A549 (cell line): ENCODE measurements at regions not wholly inside any gene's neighbourhood (a gene's known extent, or its start where the extent isn't known, plus 50 kb on each side); places are given as distances from the start of the nearest gene placed in this dataset.
"Not testable (repeated sequence)": the region's sequence is repeated elsewhere in the genome, so short reads cannot be mapped to it uniquely, and the experiment has no call there.

Experiments
- ATAC-seq, 2 experiments: fragments of 200-7000 bp in 1 of 2; fragments of >200 bp in 1 of 2; cut with Nextera tagmentation in 1 of 2; cut with Tn5 transposase in 1 of 2; 3 replicates each; pipeline versions ENCODE4 v1.8.0 to v1.9.1; 2018 to 2020; ENCODE audit warnings: mild to moderate bottlenecking in 1 of 2, moderate library complexity in 1 of 2
- CTCF ChIA-PET: fragments of 300-600 bp; sonication (Branson Sonifier 250); formaldehyde crosslinking; extraction: SDS; loops from one replicate; lab custom pipeline; 2021; ENCODE audit warnings: antibody characterized with exemption, inconsistent platforms; lab: Yijun Ruan, JAX
- POLR2A ChIA-PET: fragments of 350-600 bp; formaldehyde crosslinking; extraction: SDS; loops from one replicate; lab custom pipeline; 2021; ENCODE audit warnings: antibody characterized with exemption, inconsistent platforms; lab: Yijun Ruan, JAX
- DNase-seq, 2 experiments: peaks; one replicate each; pipeline versions ENCODE4 v3.0.0 to v3.0.0-alpha.2; 2011 to 2016; ENCODE audit warnings: low read depth in 1 of 2, low spot score in 1 of 2
- FAIRE-seq: peaks from 2 replicates; lab custom pipeline; 2011; peaks lifted over from hg19 to GRCh38; lab: Jason Lieb, UNC
- H3K27ac ChIP-seq, 2 experiments: fragments of >200 bp; sonication (Bioruptor Twin); formaldehyde crosslinking; 3 replicates each; pipeline ENCODE4 v1.5.1; 2016 to 2017
- H3K4me1 ChIP-seq: fragments of >200 bp; sonication (Bioruptor Twin); formaldehyde crosslinking; 3 replicates; pipeline ENCODE4 v1.6.1; 2016
- H3K4me2 ChIP-seq: fragments of >200 bp; sonication (Bioruptor Twin); formaldehyde crosslinking; 3 replicates; pipeline ENCODE4 v1.6.1; 2016
- H3K4me3 ChIP-seq: fragments of >200 bp; sonication (Bioruptor Twin); formaldehyde crosslinking; 3 replicates; pipeline ENCODE4 v1.5.1; 2016
- H3K9me3 ChIP-seq: fragments of >200 bp; sonication (Bioruptor Twin); formaldehyde crosslinking; 3 replicates; pipeline ENCODE4 v1.6.1; 2016
- BCL3 ChIP-seq: fragments of >200 bp; sonication (Bioruptor Twin); formaldehyde crosslinking; IDR thresholded peaks from 3 replicates; pipeline ENCODE4 v1.6.1; 2016
- CHD4 ChIP-seq: fragments of 200-600 bp; sonication (generic); IDR thresholded peaks from 2 replicates; pipeline ENCODE4 v1.6.1; 2016; ENCODE audit warnings: antibody characterized with exemption, mild to moderate bottlenecking, borderline replicate concordance
- EHMT2 ChIP-seq: fragments of 200-600 bp; sonication (generic); IDR thresholded peaks from 2 replicates; pipeline ENCODE4 v1.6.1; 2016; ENCODE audit warnings: antibody characterized with exemption, low read depth, mild to moderate bottlenecking, moderate library complexity
- HOXA7 ChIP-seq: fragments of 250-450 bp; sonication (Bioruptor Pico); IDR thresholded peaks from 2 replicates; pipeline ENCODE4 v1.5.0; 2020; ENCODE audit warnings: mild to moderate bottlenecking, moderate library complexity
- NFE2L2 ChIP-seq: fragments of 150-350 bp; conservative IDR thresholded peaks from 2 replicates; pipeline ENCODE4 v1.6.1; 2014; ENCODE audit warnings: low read length
- RCOR1 ChIP-seq: fragments of 150-350 bp; IDR thresholded peaks from 2 replicates; pipeline ENCODE4 v1.6.1; 2014; ENCODE audit warnings: antibody characterized with exemption, low read length, low read depth
- REST ChIP-seq: fragments of 200-600 bp; sonication (generic); IDR thresholded peaks from 2 replicates; pipeline ENCODE4 v1.6.1; 2016; ENCODE audit warnings: antibody characterized with exemption, mild to moderate bottlenecking, moderate library complexity
- SREBF2 ChIP-seq: fragments of 450-650 bp; IDR thresholded peaks from 2 replicates; pipeline ENCODE4 v1.6.1; 2014; ENCODE audit warnings: mild to moderate bottlenecking, moderate library complexity
- TFCP2L1 ChIP-seq: fragments of 250-450 bp; sonication (Bioruptor Pico); IDR thresholded peaks from 2 replicates; pipeline ENCODE4 v1.5.0; 2021; ENCODE audit warnings: mild to moderate bottlenecking
- ZSCAN20 ChIP-seq: fragments of 250-450 bp; sonication (Bioruptor Pico); IDR thresholded peaks from 2 replicates; pipeline ENCODE4 v1.8.0; 2022; ENCODE audit warnings: mild to moderate bottlenecking, moderate library complexity
- WGBS: methylation state at CpG from one replicate; pipeline ENCODE4 v1.1.6; 2017; ENCODE audit errors: missing lambda C conversion rate; 5-methylcytosine and 5-hydroxymethylcytosine counted together
- TF ChIP-seq, protein P1 (sequence below): fragments of 250-450 bp; sonication (Bioruptor Pico); IDR thresholded peaks from 2 replicates; pipeline ENCODE4 v1.5.0; 2021; ENCODE audit warnings: mild to moderate bottlenecking, moderate library complexity, borderline replicate concordance

- ATAC-seq (no peak), FAIRE-seq (no peak), DNase-seq (no peak)
- no peaks in the 10 kb centered on the region for H3K4me1 ChIP-seq
- POLR2A ChIA-PET: no interaction called here
- 72% methylated on average over 13 of the region's 13 CpGs for WGBS
- TF ChIP-seq EHMT2: no peak
- no peak for TF ChIP-seq BCL3
- TF ChIP-seq SREBF2: no peak
- no peak for TF ChIP-seq REST
- TF ChIP-seq, all 56 proteins: peak for 0
- no peaks in the 10 kb centered on the region for H3K9me3 ChIP-seq
- no peak overlapping the region for H3K4me2 ChIP-seq
- no peak overlapping the region for H3K27ac ChIP-seq
- CTCF ChIA-PET: no interaction called here
- H3K4me3 ChIP-seq: no peak overlapping the region
These were observed 370.2 kb upstream of the SFSWAP start for GRCh38 chr12:131340616-131341210.

DNA sequence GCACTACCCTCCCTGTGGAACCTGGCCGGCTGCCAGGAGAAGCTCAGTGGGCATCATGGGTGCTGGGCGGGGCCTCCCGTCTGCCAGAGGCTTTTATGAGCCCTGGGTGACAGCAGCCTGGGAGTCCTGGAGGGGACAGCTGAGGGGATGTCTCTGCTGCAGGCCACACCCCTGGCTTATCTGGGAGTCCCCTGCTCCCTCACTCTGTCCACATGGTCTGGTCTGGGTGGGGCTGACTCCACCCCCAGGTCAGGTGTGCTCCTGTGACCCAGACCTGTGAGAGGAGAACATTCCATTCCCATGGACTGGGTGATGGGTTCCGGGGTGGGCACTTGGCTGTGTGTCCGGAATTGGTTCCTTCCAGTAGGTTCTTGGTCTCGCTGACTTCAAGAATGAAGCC, 369.3 kb upstream of the SFSWAP start:
- H3K4me3 ChIP-seq, DNase-seq, FAIRE-seq, POLR2A ChIA-PET, H3K9me3 ChIP-seq, CTCF ChIA-PET, H3K4me1 ChIP-seq, H3K4me2 ChIP-seq, H3K27ac ChIP-seq: not testable (repeated sequence)
- ATAC-seq: peak in 1 of 2 experiments; percentile 77; a peak in 1 of 6 replicates
- WGBS: 55% methylated on average over 3 of the region's 6 CpGs

- DNase-seq, H3K4me1 ChIP-seq, H3K9me3 ChIP-seq, H3K4me2 ChIP-seq, H3K27ac ChIP-seq, H3K4me3 ChIP-seq, FAIRE-seq, POLR2A ChIA-PET, ATAC-seq: not testable (repeated sequence)
- CTCF ChIA-PET: interaction anchor here (1.0 to 1.2 kb wide), 2 partner anchors 12 kb away, joined by 3 read pairs; no protein-coding TSS in a partner anchor
- WGBS: 20% methylated on average over 3 of the region's 3 CpGs
These were observed 367.5 kb upstream of the SFSWAP start for GRCh38 chr12:131343436-131343835.

- POLR2A ChIA-PET, H3K4me2 ChIP-seq, H3K4me1 ChIP-seq, DNase-seq, H3K9me3 ChIP-seq, FAIRE-seq, H3K27ac ChIP-seq, H3K4me3 ChIP-seq: not testable (repeated sequence)
- 51% methylated on average over 22 of the region's 22 CpGs for WGBS
- CTCF ChIA-PET: interaction anchor here (1.0 to 1.2 kb wide), 2 partner anchors 11 to 14 kb away, joined by 3 read pairs; no protein-coding TSS in a partner anchor
- peak in 1 of 2 experiments; percentile 35; a peak in 3 of 6 replicates for ATAC-seq
These were observed 366.0 kb upstream of the SFSWAP start for GRCh38 chr12:131344715-131345520.

DNA sequence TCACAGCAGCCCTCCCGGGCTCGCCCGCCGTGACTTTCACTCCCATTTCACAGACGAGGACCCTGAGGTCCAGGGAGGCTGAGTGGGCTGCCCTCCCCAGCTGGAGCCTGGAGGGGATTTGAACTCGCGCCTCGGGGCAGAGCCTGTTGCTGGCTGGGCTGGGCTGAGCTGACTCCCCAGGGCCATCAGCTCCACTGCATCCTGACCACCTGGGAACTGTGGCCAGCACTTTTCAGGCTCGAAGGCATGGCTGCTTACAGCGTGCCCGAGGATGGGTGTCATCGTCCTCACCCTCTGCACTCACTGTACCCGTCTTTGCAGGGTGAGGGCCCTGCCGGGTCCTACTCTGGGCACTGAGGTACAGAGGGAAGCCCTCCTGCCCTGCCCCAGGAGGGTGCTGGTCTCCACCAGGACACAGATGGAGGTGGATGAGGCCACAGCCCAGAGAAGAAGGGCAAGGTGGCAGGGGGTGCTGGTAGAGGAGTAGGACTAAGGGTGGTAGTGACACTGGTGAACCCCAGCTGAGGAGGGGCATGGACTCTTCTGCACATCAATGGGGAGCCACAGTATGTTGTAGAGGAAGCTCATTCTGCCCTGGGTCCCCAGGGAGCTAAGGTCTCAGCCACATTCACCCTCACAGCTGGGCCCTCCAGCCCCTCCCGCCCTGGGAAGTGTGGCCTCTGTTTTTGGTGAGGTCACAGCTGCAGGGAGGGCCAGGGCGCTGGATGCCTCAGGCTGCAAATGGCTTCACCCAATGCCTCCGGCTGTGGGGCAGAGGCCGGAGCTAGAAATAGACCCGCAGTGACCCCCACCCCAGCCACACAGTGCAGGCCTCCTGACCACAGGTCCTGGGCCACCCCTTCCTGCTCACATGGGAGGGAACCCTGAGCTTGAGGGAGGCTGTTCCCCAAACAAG, 365.1 kb upstream of the SFSWAP start:
- POLR2A ChIA-PET: no interaction called here
- no peak overlapping the region for H3K27ac ChIP-seq
- H3K4me2 ChIP-seq: no peak overlapping the region
- WGBS: 73% methylated on average over 15 of the region's 19 CpGs
- H3K4me3 ChIP-seq: no peak overlapping the region
- DNase-seq (no peak), ATAC-seq (no peak), FAIRE-seq (no peak)
- H3K9me3 ChIP-seq: no peaks in the 10 kb centered on the region
- CTCF ChIA-PET: interaction anchor here (1.6 kb wide), 1 partner anchor 10 kb away, joined by 5 read pairs; no protein-coding TSS in a partner anchor
- TF ChIP-seq RCOR1: no peak
- TF ChIP-seq, protein P1, sequence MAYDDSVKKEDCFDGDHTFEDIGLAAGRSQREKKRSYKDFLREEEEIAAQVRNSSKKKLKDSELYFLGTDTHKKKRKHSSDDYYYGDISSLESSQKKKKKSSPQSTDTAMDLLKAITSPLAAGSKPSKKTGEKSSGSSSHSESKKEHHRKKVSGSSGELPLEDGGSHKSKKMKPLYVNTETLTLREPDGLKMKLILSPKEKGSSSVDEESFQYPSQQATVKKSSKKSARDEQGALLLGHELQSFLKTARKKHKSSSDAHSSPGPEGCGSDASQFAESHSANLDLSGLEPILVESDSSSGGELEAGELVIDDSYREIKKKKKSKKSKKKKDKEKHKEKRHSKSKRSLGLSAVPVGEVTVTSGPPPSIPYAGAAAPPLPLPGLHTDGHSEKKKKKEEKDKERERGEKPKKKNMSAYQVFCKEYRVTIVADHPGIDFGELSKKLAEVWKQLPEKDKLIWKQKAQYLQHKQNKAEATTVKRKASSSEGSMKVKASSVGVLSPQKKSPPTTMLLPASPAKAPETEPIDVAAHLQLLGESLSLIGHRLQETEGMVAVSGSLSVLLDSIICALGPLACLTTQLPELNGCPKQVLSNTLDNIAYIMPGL: no peak
- TF ChIP-seq TFCP2L1: no peak
- no peak for TF ChIP-seq ZSCAN20 (CRISPR knock-in tag)
- TF ChIP-seq CHD4: no peak
- TF ChIP-seq NFE2L2: no peak
- no peak for TF ChIP-seq HOXA7 (CRISPR knock-in tag)
- H3K4me1 ChIP-seq: no peaks in the 10 kb centered on the region
